Keratinocyte (primary cell): ENCODE measurements at regions not wholly inside any gene's neighbourhood (a gene's known extent, or its start where the extent isn't known, plus 50 kb on each side); places are given as distances from the start of the nearest gene placed in this dataset.

Experiments used
- DNase-seq: peaks from one replicate; pipeline ENCODE4 v3.0.0-alpha.2; 2011; ENCODE audit warnings: low read depth, missing footprints, low spot score
- FAIRE-seq: peaks from 2 replicates; lab custom pipeline; 2011; peaks lifted over from hg19 to GRCh38; lab: Jason Lieb, UNC
- H2AFZ ChIP-seq: 2 replicates; pipeline ENCODE4 v1.6.0; 2012; ENCODE audit warnings: low read length, control low read depth, inconsistent platforms; ENCODE audit not compliant: control insufficient read depth
- H3K27ac ChIP-seq: 2 replicates; pipeline ENCODE4 v1.5.1; 2011; ENCODE audit warnings: low read length; ENCODE audit not compliant: control insufficient read depth, insufficient read depth
- H3K27me3 ChIP-seq: 3 replicates; pipeline ENCODE4 v1.6.0; 2011; ENCODE audit warnings: low read length; ENCODE audit not compliant: control insufficient read depth, insufficient read depth; ENCODE audit errors: extremely low read depth
- H3K36me3 ChIP-seq, 2 experiments: 2 replicates in 1 of 2; 3 replicates in 1 of 2; pipeline ENCODE4 v1.5.1; 2011; ENCODE audit warnings: low read length in 2 of 2, mild to moderate bottlenecking in 1 of 2; ENCODE audit not compliant: control insufficient read depth in 2 of 2, insufficient read depth in 2 of 2; ENCODE audit errors: extremely low read depth in 1 of 2
- H3K4me1 ChIP-seq: 3 replicates; pipeline ENCODE4 v1.5.1; 2011; ENCODE audit warnings: low read length; ENCODE audit not compliant: control insufficient read depth, insufficient read depth; ENCODE audit errors: extremely low read depth
- H3K4me2 ChIP-seq: 3 replicates; pipeline ENCODE4 v1.6.0; 2011; ENCODE audit warnings: low read depth, low read length; ENCODE audit not compliant: control insufficient read depth, insufficient read depth; ENCODE audit errors: extremely low read depth
- H3K4me3 ChIP-seq, 3 experiments: fragments of 200-600 bp in 1 of 3; sonication (generic) in 1 of 3; 2 replicates in 2 of 3; 3 replicates in 1 of 3; pipeline ENCODE4 v1.5.1; 2011 to 2016; ENCODE audit warnings: low read length in 3 of 3, mild to moderate bottlenecking in 3 of 3, control low read depth in 2 of 3, inconsistent platforms in 1 of 3, low read depth in 1 of 3, mixed read lengths in 1 of 3, mixed run types in 1 of 3, moderate library complexity in 1 of 3; ENCODE audit not compliant: control insufficient read depth in 2 of 3, insufficient read depth in 2 of 3; ENCODE audit errors: extremely low read depth in 1 of 3
- H3K79me2 ChIP-seq: 2 replicates; pipeline ENCODE4 v1.6.0; 2012; ENCODE audit warnings: low read length; ENCODE audit not compliant: control insufficient read depth, insufficient read depth
- H3K9ac ChIP-seq: 3 replicates; pipeline ENCODE4 v1.6.0; 2011; ENCODE audit warnings: low read length; ENCODE audit not compliant: control insufficient read depth, insufficient read depth; ENCODE audit errors: extremely low read depth
- H3K9me1 ChIP-seq: 3 replicates; pipeline ENCODE4 v1.6.0; 2011; ENCODE audit warnings: low read length; ENCODE audit not compliant: control insufficient read depth, insufficient read depth; ENCODE audit errors: extremely low read depth
- H3K9me3 ChIP-seq: 2 replicates; pipeline ENCODE4 v1.5.1; 2012; ENCODE audit warnings: low read depth, low read length; ENCODE audit not compliant: control insufficient read depth
- H4K20me1 ChIP-seq: 3 replicates; pipeline ENCODE4 v1.6.0; 2011; ENCODE audit warnings: low read length; ENCODE audit not compliant: control insufficient read depth, insufficient read depth; ENCODE audit errors: extremely low read depth
- CTCF ChIP-seq, 3 experiments: IDR thresholded peaks in 1 of 3; conservative IDR thresholded peaks in 1 of 3; optimal IDR thresholded peaks in 1 of 3; 2 replicates in 2 of 3; 3 replicates in 1 of 3; pipeline versions ENCODE3 to v1.5.1; 2011; ENCODE audit warnings: low read length in 3 of 3, mild to moderate bottlenecking in 3 of 3, moderate library complexity in 2 of 3, control low read depth in 1 of 3, inconsistent platforms in 1 of 3; ENCODE audit not compliant: insufficient read depth in 2 of 3; ENCODE audit errors: extremely low read depth in 1 of 3
- EZH2 ChIP-seq: IDR thresholded peaks from one replicate; pipeline ENCODE4 v1.6.1; 2012; ENCODE audit warnings: inconsistent platforms, mild to moderate bottlenecking, low read length, moderate library complexity
- dilution Hi-C: fragments of 300-500 bp; cut with MboI; formaldehyde crosslinking; loops from one replicate; pipeline ENCODE4 v1.7.0; 2020; ENCODE audit warnings: low sequenced_read_pairs; ENCODE audit not compliant: extremely low pct_ligation_motif_present

GRCh38 chr13:88118952-88119351 lies 447.8 kb downstream of the SLITRK5 start:
- Histone ChIP-seq H3K9ac (no peak overlapping the region), H3K9me3 (no peaks in the 10 kb centered on the region), H3K79me2 (no peaks in the 10 kb centered on the region), H3K4me1 (no peaks in the 10 kb centered on the region), H3K9me1 (no peaks in the 10 kb centered on the region), H3K27me3 (no peaks in the 10 kb centered on the region), H3K4me2 (no peak overlapping the region), H3K4me3 (no peak overlapping the region), H3K36me3 (no peaks in the 10 kb centered on the region), H3K27ac (no peak overlapping the region), H4K20me1 (no peaks in the 10 kb centered on the region), H2AFZ (no peak overlapping the region)
- dilution Hi-C loops, result no loop called here
- no peak for DNase-seq
- no peak for TF ChIP-seq CTCF (optimal IDR thresholded peaks at IDR 0.05 in 1 of 3, IDR thresholded peaks at IDR 0.05 in 1 of 3, conservative IDR thresholded peaks at IDR 0.05 in 1 of 3; ENCODE audit: extremely low read depth in 1 of 3, insufficient read depth in 2 of 3, low read length in 3 of 3)
- no peak for TF ChIP-seq EZH2
- FAIRE-seq, result no peak

- Histone ChIP-seq H2AFZ (no peak overlapping the region), H3K27ac (no peak overlapping the region), H3K9ac (no peak overlapping the region), H3K4me1 (no peaks in the 10 kb centered on the region), H3K36me3 (no peaks in the 10 kb centered on the region), H4K20me1 (no peaks in the 10 kb centered on the region), H3K9me1 (no peaks in the 10 kb centered on the region), H3K4me2 (no peak overlapping the region), H3K79me2 (no peaks in the 10 kb centered on the region), H3K9me3 (no peaks in the 10 kb centered on the region), H3K27me3 (no peaks in the 10 kb centered on the region), H3K4me3 (no peak overlapping the region)
- FAIRE-seq (no peak), DNase-seq (no peak)
- dilution Hi-C loops, result no loop called here
- no peak for TF ChIP-seq CTCF (optimal IDR thresholded peaks at IDR 0.05 in 1 of 3, IDR thresholded peaks at IDR 0.05 in 1 of 3, conservative IDR thresholded peaks at IDR 0.05 in 1 of 3; ENCODE audit: extremely low read depth in 1 of 3, insufficient read depth in 2 of 3, low read length in 3 of 3)
- TF ChIP-seq EZH2, result no peak
These were observed 453.0 kb downstream of the SLITRK5 start for GRCh38 chr13:88124142-88124541.
